Mucosa of descending colon (tissue), 3 donors: ENCODE measurements at regions not wholly inside any gene's neighbourhood (a gene's known extent, or its start where the extent isn't known, plus 50 kb on each side); places are given as distances from the start of the nearest gene placed in this dataset.
A peak's percentile ranks its signal among the peaks of the same experiment; 100 is the strongest.

Source experiments
- ATAC-seq: fragments of 200-7000 bp; cut with Tn5 transposase; one replicate; pipeline ENCODE4 v1.9.1; 2020; ENCODE audit warnings: mild to moderate bottlenecking, moderate library complexity
- DNase-seq, 3 donors: peaks; one replicate each; pipeline ENCODE4 v3.0.0-alpha.2; 2020
- H3K36me3 ChIP-seq: fragments of 200-600 bp; one replicate; pipeline ENCODE4 v1.8.0; 2021; ENCODE audit warnings: low read depth, mild to moderate bottlenecking
- H3K4me1 ChIP-seq: fragments of 200-600 bp; one replicate; pipeline ENCODE4 v1.8.0; 2021; ENCODE audit warnings: low read depth, mild to moderate bottlenecking
- H3K4me3 ChIP-seq: fragments of 200-600 bp; one replicate; pipeline ENCODE4 v1.8.0; 2021; ENCODE audit warnings: mild to moderate bottlenecking
- H3K9me3 ChIP-seq: fragments of 200-600 bp; one replicate; pipeline ENCODE4 v1.8.0; 2021; ENCODE audit warnings: mild to moderate bottlenecking
- CTCF ChIP-seq: fragments of 200-600 bp; IDR thresholded peaks from one replicate; pipeline ENCODE4 v1.8.0; 2022; ENCODE audit warnings: antibody characterized with exemption, mild to moderate bottlenecking
- intact Hi-C, 2 donors: fragments of 100-400 bp; cut with DNase I in 1 of 2; cut with micrococcal nuclease in 1 of 2; formaldehyde crosslinking; loops; one replicate each; pipeline versions ENCODE4 v1.11.0 to v1.11.1; 2022; cut with DNase I, micrococcal nuclease
- donor health status: DM: no; HTN: no; CAD: no; lungs with moderate emphysema.
- donor health status: DM: no; HTN: no; CAD: no.
- donor health status: DM: no; HTN: yes; CAD: no.

- Histone ChIP-seq H3K36me3 (no peaks in the 10 kb centered on the region), H3K9me3 (no peaks in the 10 kb centered on the region), H3K4me3 (no peak overlapping the region), H3K4me1 (no peaks in the 10 kb centered on the region)
- DNase-seq (no peak), ATAC-seq (no peak)
- intact Hi-C loops = no loop called here
- no peak for TF ChIP-seq CTCF
Measured at GRCh38 chr11:105193260-105193659, 53.7 kb upstream of the CARD18 start.

GRCh38 chr11:105192115-105192514, 52.5 kb upstream of the CARD18 start:
- Histone ChIP-seq H3K4me1 (no peaks in the 10 kb centered on the region), H3K36me3 (no peaks in the 10 kb centered on the region), H3K4me3 (no peak overlapping the region), H3K9me3 (no peaks in the 10 kb centered on the region)
- TF ChIP-seq CTCF = no peak
- intact Hi-C loops = no loop called here
- DNase-seq (no peak), ATAC-seq (no peak)

DNA sequence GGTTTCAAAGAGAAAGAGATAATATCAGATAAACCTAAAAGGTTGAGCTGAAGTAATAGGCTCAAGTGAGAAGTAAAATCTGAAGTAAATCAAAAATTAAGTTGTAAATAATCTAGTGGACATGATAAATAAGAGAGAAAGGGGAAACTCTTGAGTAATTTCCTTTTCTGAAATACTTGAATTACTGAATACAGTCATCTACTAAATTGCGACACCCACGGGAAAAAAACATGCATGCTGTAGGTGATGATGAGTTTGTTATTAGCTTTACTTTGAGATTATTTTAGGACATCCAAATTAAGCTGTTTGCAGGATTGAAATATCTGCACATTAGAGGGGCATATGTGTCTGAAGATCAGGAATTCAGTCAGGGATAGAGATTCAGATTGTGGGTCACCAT, 50.0 kb upstream of the CARD18 start:
- Histone ChIP-seq H3K4me3 (no peak overlapping the region), H3K36me3 (no peaks in the 10 kb centered on the region), H3K9me3 (no peaks in the 10 kb centered on the region), H3K4me1 (no peaks in the 10 kb centered on the region)
- ATAC-seq (no peak), DNase-seq (peak in 1 of 3 donors; percentile 17)
- no peak for TF ChIP-seq CTCF
- intact Hi-C loops = no loop called here
